ENCODE measurements at regions not wholly inside any gene's neighbourhood (a gene's known extent, or its start where the extent isn't known, plus 50 kb on each side); places are given as distances from the start of the nearest gene placed in this dataset.

DNA sequence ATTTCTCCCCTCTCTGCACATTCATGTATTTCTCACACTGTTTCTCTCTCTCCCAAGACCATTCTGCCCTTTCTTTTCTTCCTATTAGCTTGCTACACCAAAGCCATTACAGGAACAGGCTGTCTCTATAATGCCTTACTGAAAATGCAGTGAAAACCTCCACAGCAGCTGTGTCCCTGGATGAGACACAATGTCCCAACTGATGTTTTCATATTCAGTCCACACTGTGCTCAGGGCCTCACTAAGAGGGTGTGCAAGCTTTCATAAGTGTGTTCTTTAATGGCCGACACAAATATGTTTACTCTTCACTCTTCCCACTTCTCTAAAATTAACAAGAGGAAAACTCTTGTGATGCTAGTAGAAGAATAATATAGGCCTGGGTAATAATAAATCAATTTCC is 163.4 kb downstream of the KCTD12 start:
- TF ChIP-seq, protein P1, sequence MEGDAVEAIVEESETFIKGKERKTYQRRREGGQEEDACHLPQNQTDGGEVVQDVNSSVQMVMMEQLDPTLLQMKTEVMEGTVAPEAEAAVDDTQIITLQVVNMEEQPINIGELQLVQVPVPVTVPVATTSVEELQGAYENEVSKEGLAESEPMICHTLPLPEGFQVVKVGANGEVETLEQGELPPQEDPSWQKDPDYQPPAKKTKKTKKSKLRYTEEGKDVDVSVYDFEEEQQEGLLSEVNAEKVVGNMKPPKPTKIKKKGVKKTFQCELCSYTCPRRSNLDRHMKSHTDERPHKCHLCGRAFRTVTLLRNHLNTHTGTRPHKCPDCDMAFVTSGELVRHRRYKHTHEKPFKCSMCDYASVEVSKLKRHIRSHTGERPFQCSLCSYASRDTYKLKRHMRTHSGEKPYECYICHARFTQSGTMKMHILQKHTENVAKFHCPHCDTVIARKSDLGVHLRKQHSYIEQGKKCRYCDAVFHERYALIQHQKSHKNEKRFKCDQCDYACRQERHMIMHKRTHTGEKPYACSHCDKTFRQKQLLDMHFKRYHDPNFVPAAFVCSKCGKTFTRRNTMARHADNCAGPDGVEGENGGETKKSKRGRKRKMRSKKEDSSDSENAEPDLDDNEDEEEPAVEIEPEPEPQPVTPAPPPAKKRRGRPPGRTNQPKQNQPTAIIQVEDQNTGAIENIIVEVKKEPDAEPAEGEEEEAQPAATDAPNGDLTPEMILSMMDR (IDR thresholded peaks at IDR 0.05; ENCODE audit: insufficient read depth, low read length): no peak
- TF ChIP-seq REST (IDR thresholded peaks at IDR 0.05; ENCODE audit: insufficient replicate concordance, low read depth) (no peak), POLR2AphosphoS5 (IDR thresholded peaks at IDR 0.05; ENCODE audit: low read depth) (no peak), GABPA (IDR thresholded peaks at IDR 0.05; ENCODE audit: low read depth) (no peak)
